ENCODE measurements at regions not wholly inside any gene's neighbourhood (a gene's known extent, or its start where the extent isn't known, plus 50 kb on each side); places are given as distances from the start of the nearest gene placed in this dataset.

DNA sequence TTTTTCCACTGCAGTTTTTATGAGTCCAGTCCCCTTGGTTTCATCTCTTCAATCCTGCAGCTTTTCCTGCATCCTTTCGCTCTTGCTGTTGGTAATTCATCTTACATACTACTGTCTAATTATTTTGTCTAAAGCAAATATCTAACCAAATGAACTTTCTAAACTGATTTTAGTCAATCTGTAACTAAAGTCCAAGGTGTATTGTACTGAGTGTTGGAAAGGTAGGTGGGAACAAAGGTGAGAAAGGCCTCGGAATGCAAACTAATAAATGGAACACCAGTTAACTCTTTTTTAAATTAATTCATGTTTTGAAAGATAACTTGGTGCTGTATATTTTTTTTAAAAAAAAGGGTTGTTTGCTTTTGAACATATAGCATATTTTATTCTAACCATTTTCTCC, 152.7 kb upstream of the CYLC2 start:
- CTCF ChIA-PET: no interaction called here
- no peaks in the 10 kb centered on the region for H4K20me1 ChIP-seq (ENCODE audit: insufficient read depth)

DNA sequence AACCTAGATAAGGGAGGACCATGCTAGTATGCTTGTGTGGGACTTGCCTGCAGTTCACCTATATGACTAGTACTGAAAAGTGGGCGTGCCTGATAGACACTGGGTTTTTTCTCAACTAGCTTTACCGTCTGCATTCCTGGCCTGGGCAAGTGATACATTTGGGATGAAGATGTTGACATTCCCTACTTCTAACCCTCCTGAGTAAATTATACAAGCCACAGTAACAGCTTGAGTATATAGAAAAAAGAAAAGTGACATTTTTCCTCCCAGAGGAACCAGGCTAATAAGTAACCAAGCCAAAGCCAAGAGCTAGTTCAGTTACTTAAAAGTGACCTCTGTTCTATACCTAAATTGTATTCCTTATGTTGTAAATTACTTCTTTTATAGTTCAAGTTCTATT, 153.8 kb upstream of the CYLC2 start:
- Histone ChIP-seq H3K36me3 (replicated peaks in 1 of 2; ENCODE audit: control insufficient read depth in 1 of 2, insufficient read depth in 2 of 2, low read length in 1 of 2) (no peaks in the 10 kb centered on the region), H3K9ac (no peak overlapping the region), H3K4me3 (ENCODE audit: low read depth in 2 of 2, low read length in 1 of 2) (no peak overlapping the region), H3K79me2 (ENCODE audit: insufficient read depth) (no peaks in the 10 kb centered on the region), H3K27me3 (ENCODE audit: insufficient read depth) (no peaks in the 10 kb centered on the region), H3K4me2 (no peak overlapping the region), H3K27ac (ENCODE audit: low read depth in 2 of 2, low read length in 1 of 2) (no peak overlapping the region), H3K4me1 (ENCODE audit: control insufficient read depth in 1 of 2, insufficient read depth in 2 of 2, low read depth in 1 of 2, low read length in 1 of 2) (no peaks in the 10 kb centered on the region), H4K20me1 (ENCODE audit: insufficient read depth) (no peaks in the 10 kb centered on the region), H3K9me2 (no peaks in the 10 kb centered on the region), H2AFZ (ENCODE audit: low read depth) (no peak overlapping the region), H3K9me3 (no peaks in the 10 kb centered on the region), H3F3A (replicated peaks; ENCODE audit: insufficient read depth) (no peaks in the 10 kb centered on the region)
- DNase-seq: no peak
- 0% methylated on average over 2 of the region's 2 CpGs for WGBS (ENCODE audit: low lambda C conversion rate)
- TF ChIP-seq FOSL2 (IDR thresholded peaks at IDR 0.05; ENCODE audit: borderline replicate concordance, low read depth) (no peak), SMC3 (IDR thresholded peaks at IDR 0.05; ENCODE audit: low read depth, low read length) (no peak), SIN3A (IDR thresholded peaks at IDR 0.05; ENCODE audit: borderline replicate concordance, low read depth, low read length) (no peak), FOXM1 (IDR thresholded peaks at IDR 0.05; ENCODE audit: low read depth) (no peak), YY1 (IDR thresholded peaks at IDR 0.05; ENCODE audit: low read depth) (no peak)
- ChIA-PET POLR2A (no interaction called here), CTCF (no interaction called here)

More for the DNA sequence above, 152.7 kb upstream of the CYLC2 start:
- Histone ChIP-seq H3K9me2 (no peaks in the 10 kb centered on the region), H3K79me2 (ENCODE audit: insufficient read depth) (no peaks in the 10 kb centered on the region), H2AFZ (ENCODE audit: low read depth) (no peak overlapping the region), H3F3A (replicated peaks; ENCODE audit: insufficient read depth) (no peaks in the 10 kb centered on the region), H3K4me3 (ENCODE audit: low read depth in 2 of 2, low read length in 1 of 2) (no peak overlapping the region), H3K9ac (no peak overlapping the region), H3K27ac (ENCODE audit: low read depth in 2 of 2, low read length in 1 of 2) (no peak overlapping the region), H3K9me3 (no peaks in the 10 kb centered on the region), H3K27me3 (ENCODE audit: insufficient read depth) (no peaks in the 10 kb centered on the region), H3K4me1 (ENCODE audit: control insufficient read depth in 1 of 2, insufficient read depth in 2 of 2, low read depth in 1 of 2, low read length in 1 of 2) (no peaks in the 10 kb centered on the region), H3K4me2 (no peak overlapping the region), H3K36me3 (replicated peaks in 1 of 2; ENCODE audit: control insufficient read depth in 1 of 2, insufficient read depth in 2 of 2, low read length in 1 of 2) (no peaks in the 10 kb centered on the region)
- TF ChIP-seq FOXJ3 (CRISPR knock-in tag; IDR thresholded peaks at IDR 0.05) (no peak), TCF12 (IDR thresholded peaks at IDR 0.05) (no peak), GATA2 (CRISPR knock-in tag; IDR thresholded peaks at IDR 0.05) (no peak), EP300 (IDR thresholded peaks at IDR 0.05; ENCODE audit: borderline replicate concordance in 1 of 2, low read depth in 1 of 2, low read length in 1 of 2) (no peak), MEF2A (IDR thresholded peaks at IDR 0.05; ENCODE audit: borderline replicate concordance, low read depth) (no peak), EZH2phosphoT487 (IDR thresholded peaks at IDR 0.05; ENCODE audit: borderline replicate concordance, low read depth) (no peak), RAD21 (IDR thresholded peaks at IDR 0.05; ENCODE audit: low read length) (no peak), FOXM1 (IDR thresholded peaks at IDR 0.05; ENCODE audit: low read depth) (no peak), RXRA (IDR thresholded peaks at IDR 0.05; ENCODE audit: borderline replicate concordance, low read depth) (no peak)
- TF ChIP-seq, protein P1, sequence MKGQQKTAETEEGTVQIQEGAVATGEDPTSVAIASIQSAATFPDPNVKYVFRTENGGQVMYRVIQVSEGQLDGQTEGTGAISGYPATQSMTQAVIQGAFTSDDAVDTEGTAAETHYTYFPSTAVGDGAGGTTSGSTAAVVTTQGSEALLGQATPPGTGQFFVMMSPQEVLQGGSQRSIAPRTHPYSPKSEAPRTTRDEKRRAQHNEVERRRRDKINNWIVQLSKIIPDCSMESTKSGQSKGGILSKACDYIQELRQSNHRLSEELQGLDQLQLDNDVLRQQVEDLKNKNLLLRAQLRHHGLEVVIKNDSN (IDR thresholded peaks at IDR 0.05; ENCODE audit: borderline replicate concordance, low read depth): no peak
- WGBS (ENCODE audit: low lambda C conversion rate): 13% methylated on average over 2 of the region's 2 CpGs
- no peak for DNase-seq
- POLR2A ChIA-PET: no interaction called here

DNA sequence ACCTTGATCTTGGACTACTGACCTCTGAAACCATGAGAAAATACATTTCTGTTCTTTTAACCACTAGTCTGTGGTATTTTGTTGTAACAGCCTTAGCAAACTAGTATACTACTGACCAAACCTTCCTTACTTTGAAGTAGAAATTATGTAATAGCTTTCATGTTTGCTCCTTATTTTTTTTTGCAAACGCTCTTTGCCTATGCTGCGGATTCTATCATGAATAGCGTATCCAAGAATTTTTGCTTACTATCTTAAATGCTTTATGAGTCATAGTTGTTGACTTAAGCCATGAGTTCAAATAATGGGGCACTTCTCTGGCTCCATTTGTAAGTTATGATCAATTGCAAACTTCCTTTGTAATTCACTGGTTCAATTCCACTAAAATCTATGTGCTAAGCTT, 154.8 kb upstream of the CYLC2 start:
- Histone ChIP-seq H3K36me3 (replicated peaks in 1 of 2; ENCODE audit: control insufficient read depth in 1 of 2, insufficient read depth in 2 of 2, low read length in 1 of 2) (no peaks in the 10 kb centered on the region), H3K9ac (no peak overlapping the region), H3K4me1 (ENCODE audit: control insufficient read depth in 1 of 2, insufficient read depth in 2 of 2, low read depth in 1 of 2, low read length in 1 of 2) (no peaks in the 10 kb centered on the region), H4K20me1 (ENCODE audit: insufficient read depth) (no peaks in the 10 kb centered on the region), H3K9me3 (no peaks in the 10 kb centered on the region), H3F3A (replicated peaks; ENCODE audit: insufficient read depth) (no peaks in the 10 kb centered on the region), H3K4me2 (no peak overlapping the region), H3K9me2 (no peaks in the 10 kb centered on the region), H3K27me3 (ENCODE audit: insufficient read depth) (no peaks in the 10 kb centered on the region), H2AFZ (ENCODE audit: low read depth) (no peak overlapping the region), H3K79me2 (ENCODE audit: insufficient read depth) (no peaks in the 10 kb centered on the region), H3K27ac (ENCODE audit: low read depth in 2 of 2, low read length in 1 of 2) (no peak overlapping the region), H3K4me3 (ENCODE audit: low read depth in 2 of 2, low read length in 1 of 2) (no peak overlapping the region)
- TF ChIP-seq RFX5 (IDR thresholded peaks at IDR 0.05; ENCODE audit: low read length) (no peak), NFIC (IDR thresholded peaks at IDR 0.05; ENCODE audit: borderline replicate concordance) (no peak), YY1 (IDR thresholded peaks at IDR 0.05; ENCODE audit: low read depth) (no peak), EZH2phosphoT487 (IDR thresholded peaks at IDR 0.05; ENCODE audit: borderline replicate concordance, low read depth) (no peak), RAD21 (IDR thresholded peaks at IDR 0.05; ENCODE audit: low read length) (no peak), RXRA (IDR thresholded peaks at IDR 0.05; ENCODE audit: borderline replicate concordance, low read depth) (no peak)
- TF ChIP-seq, protein P2, sequence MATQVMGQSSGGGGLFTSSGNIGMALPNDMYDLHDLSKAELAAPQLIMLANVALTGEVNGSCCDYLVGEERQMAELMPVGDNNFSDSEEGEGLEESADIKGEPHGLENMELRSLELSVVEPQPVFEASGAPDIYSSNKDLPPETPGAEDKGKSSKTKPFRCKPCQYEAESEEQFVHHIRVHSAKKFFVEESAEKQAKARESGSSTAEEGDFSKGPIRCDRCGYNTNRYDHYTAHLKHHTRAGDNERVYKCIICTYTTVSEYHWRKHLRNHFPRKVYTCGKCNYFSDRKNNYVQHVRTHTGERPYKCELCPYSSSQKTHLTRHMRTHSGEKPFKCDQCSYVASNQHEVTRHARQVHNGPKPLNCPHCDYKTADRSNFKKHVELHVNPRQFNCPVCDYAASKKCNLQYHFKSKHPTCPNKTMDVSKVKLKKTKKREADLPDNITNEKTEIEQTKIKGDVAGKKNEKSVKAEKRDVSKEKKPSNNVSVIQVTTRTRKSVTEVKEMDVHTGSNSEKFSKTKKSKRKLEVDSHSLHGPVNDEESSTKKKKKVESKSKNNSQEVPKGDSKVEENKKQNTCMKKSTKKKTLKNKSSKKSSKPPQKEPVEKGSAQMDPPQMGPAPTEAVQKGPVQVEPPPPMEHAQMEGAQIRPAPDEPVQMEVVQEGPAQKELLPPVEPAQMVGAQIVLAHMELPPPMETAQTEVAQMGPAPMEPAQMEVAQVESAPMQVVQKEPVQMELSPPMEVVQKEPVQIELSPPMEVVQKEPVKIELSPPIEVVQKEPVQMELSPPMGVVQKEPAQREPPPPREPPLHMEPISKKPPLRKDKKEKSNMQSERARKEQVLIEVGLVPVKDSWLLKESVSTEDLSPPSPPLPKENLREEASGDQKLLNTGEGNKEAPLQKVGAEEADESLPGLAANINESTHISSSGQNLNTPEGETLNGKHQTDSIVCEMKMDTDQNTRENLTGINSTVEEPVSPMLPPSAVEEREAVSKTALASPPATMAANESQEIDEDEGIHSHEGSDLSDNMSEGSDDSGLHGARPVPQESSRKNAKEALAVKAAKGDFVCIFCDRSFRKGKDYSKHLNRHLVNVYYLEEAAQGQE (IDR thresholded peaks at IDR 0.05; ENCODE audit: low read depth, low read length): no peak
- DNase-seq: no peak
- POLR2A ChIA-PET: no interaction called here
- WGBS (ENCODE audit: low lambda C conversion rate): 3% methylated on average over 3 of the region's 3 CpGs
- CTCF ChIA-PET: no interaction called here
